NCI-H2196 treated with DMSO at 0.1 percent for 48 hours (cell line): ENCODE measurements at regions not wholly inside any gene's neighbourhood (a gene's known extent, or its start where the extent isn't known, plus 50 kb on each side); places are given as distances from the start of the nearest gene placed in this dataset.
"Not testable (repeated sequence)": the region's sequence is repeated elsewhere in the genome, so short reads cannot be mapped to it uniquely, and the experiment has no call there.

Experiments
- DNase-seq: peaks from one replicate; lab custom pipeline; 2025; ENCODE audit not compliant: unreplicated experiment; lab: John Stamatoyannopoulos, UW

DNA sequence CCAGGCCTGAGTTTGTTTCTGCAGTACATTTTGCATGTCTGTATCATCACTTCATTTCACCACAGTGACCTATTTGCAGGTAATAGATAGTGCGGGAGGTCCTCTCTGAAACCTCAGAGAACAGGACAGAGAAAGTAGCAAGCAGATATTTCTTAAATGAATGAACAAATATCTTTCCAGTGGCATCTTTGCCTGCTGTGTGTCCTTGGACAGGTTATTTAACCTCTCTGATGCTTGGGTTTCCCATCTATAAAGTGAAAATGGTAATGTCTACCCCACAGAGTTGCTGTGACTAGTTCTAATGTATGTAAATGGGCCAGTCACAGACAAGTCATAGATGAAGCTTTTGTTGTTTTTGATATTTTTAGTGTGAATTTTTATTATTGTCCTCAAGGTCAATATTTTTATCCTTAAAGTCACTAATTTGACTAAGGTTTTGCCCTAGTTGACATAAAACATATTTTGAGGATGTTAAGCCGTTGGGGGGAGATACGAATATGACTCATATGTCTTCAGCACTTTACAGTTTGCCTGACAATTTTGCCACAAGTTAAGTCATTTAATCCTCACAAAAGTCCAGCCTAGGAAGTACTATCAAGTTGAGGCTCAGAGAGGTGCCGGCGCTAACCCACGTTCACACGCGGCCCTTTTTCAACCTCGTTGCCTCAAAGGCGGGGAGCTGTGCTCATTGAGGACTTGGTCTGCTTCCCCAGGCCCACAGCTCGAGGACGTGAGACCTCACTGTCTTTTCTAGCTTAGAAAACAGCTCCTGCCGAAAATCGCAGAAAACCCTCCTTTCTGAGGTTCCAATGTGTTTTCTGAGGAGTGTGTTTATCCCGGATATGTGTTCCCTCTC, 126.7 kb upstream of the STX18 start:
- DNase-seq, result no peak

DNA sequence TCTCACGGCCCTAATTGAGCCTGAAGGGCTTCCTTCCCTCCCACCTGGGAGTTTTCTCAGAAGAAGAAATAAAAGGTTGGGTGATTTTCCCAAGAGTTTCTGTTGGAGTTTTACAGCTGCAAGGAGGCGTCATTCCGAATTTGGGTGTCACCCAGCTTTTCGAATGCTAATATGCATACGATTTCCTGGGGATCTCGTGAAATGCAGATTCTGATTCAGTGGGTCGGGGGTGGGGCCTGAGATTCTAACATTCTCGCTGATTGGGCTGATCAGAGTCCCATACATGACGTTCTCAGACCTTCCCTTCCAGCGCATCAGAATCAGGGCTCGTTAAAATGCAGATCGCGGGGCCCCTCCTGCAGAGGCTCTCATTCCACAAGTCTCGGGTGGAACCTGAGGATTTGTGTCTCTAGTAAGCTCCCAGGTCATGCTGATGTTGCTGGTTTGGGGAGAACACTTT, 125.8 kb upstream of the STX18 start:
- no peak for DNase-seq

DNA sequence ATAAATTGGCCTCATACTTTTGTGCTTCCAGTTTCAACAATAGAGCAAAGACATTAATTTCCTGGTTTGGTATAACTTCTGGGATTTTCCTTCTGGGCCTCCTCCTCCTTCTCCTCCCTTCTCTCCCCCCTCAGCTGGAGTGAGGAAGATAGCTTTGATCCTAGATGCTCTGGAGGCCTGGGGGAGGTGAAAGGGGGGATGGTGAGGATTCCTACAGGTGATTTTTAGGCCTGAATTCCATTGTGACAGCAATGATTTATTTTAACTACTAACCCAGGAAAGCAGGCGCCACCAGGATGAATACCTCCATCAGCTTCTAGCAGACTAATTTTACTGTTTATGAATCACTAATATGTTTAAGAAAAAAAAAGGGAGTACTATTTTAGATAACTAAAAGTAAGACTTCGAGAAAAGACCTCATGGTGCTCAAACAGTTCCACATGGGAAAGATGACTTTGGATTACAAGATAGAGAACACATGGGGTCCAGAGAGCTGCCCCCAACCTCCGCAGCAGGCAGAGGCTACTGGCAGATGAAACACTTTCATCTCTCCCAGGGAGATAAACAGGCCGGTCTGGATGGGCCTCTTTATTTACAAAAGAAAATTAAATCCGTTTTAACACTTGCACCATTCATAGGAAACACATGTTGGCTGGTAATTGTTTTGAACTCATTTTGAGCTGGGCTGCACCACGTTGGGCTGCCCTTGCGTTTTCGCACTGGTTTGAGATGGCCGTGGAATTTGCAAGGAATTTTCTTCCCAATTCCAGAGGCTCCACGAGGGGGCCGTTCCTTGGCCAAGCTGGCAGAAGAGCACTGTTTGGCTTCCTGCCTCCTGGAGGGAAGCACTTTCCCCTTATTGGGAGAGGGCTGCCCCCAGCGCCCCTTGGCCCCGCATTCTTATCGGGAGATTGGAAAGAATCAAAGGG, 125.1 kb upstream of the STX18 start:
- no peak for DNase-seq

DNA sequence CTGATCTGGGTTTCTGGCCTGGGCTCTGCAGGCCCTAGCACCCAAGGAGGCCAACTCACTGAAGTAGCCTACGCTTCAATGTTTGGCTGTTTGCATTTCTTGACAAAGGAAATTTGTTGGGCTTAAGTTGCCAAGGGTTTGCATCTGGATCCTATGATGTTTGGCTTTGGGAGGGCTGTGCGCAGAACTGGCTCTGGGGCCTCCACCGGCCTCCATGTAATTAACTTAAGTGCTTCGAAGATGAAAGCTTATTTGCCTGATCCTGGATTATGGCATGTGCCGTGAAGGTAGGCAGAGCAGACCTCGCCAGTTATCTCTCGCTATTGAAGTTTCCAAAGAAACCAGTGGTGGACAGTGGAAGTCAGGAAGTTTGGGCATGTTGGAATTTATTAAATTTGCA, 124.3 kb upstream of the STX18 start:
- no peak for DNase-seq

DNA sequence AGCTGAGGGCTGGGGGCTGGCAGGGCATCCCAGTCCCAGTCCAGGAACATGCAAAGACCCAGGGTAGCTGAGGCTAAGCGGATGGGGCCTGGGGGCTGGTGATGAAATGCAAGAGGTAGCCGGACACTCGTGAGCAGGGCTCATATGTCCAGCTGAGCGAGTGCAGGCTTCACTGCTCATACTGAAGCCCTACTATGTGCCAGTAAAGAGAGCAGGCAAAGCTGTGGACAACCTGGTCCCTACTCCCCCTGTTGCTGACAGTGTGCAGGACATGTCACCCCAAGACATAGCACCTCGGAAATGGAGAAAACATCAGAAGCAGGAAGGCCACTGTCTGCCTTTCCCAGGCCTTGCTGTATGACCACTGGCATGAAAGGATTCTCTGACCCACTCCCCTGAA, 122.4 kb upstream of the STX18 start:
- no peak for DNase-seq

DNA sequence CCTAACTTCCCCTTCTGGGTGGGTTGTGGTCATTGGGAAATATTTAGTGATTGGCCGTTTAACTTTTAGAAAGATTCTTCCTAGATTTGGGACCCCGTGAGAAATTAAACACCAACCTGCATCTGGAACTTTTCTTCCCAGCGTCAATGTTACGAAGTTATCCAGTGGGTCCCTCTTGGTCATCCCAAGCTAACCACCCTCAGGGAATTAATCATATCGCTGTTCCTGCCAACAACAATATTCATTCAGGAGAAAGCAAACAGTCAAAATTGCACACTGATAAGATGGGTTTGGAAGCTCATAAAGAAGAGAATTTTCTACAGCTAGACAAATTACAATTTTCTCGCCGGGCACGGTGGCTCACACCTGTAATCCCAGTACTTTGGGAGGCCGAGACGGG, 121.2 kb upstream of the STX18 start:
- DNase-seq, result no peak

DNA sequence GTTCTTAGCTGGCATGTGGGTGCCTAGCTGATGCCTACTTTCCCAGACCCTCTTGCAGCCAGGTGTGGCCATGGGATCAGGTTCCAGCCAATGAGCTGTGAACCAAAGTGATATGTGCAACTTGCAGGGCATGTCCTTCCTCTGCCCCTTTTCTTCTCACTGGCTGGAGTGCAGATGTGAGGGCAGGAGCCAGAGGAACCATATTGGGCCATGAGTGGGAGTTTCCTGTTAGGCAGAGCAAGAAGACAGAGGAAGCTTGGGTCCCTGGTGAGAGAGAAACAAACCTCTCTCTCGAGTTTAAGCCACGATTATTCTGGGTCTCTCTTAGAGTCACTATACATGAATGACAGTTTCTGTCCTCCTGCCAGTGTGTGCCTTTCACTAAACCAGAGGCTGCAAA, 120.4 kb upstream of the STX18 start:
- DNase-seq, result no peak

DNA sequence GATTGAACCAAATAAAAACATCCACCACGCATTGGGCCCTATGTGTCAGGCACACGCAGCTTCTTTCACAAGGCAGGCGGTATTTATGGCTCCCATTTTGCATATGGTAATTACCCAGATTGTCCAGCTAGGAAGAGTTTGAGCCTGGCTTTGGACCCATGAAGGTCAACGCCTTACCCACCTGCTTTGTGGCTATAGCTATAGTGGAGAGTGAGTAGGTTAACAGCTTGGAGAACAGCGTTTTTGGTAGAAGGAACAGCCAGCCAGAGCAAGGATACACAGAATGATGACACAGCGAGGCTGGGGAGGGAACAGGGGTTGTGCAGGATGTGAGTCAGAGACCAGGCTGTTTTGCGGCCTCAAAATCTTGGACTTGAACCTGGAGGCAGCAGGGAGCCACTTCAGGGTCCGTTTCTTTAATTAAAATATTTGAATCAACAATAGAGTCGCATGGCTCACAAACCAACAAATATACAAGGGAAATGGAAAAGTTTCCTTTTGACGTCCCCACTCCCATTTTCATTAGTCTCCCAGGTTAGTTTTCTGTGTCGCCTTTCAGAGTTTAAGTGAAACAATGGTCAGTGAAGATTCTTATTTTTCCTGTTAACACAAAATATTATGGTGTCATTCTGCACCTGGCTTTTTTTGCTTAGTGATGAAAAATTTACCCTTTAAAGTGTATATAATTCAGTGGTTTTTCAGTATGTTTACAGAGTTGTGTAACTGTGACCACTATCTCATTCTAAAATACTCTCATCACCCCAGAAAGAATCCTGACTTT, 118.2 kb upstream of the STX18 start:
- peak; percentile 6 for DNase-seq

DNA sequence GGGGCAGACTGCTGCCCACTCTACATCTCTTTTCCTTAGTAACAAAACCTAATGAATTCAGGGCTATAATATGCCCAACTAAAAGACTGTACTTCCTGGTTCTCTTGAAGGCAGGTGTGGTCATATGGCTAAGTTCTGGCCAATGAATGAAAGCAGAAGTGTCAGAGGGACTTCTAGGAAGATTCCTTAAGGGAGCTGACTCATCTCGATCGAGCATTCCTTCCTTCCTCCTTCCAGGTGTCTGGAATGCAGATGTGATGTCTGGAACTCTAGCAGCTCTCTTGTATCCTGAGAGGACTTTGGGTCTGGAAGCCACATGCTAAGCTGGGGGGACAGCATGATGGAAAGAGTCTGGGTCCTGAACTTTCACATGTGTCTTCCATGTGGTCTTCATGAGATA, 116.2 kb upstream of the STX18 start:
- no peak for DNase-seq

DNA sequence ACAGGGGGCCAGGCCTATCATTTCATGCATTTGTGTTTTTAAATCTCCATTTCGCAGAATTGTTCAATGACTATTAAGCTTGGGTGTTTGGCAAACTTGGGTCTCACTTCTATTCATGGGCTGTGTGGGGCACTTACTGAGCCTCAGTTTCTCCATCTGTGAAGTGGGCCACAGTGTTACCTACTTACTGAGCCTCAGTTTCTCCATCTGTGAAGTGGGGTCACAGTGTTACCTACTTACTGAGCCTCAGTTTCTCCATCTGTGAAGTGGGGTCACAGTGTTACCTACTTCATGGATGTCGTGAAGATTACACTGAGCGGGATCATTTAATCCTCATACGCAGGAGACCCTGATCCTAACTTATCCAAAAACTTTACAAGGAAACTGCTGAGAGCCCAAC, 115.1 kb upstream of the STX18 start:
- DNase-seq, result no peak

DNA sequence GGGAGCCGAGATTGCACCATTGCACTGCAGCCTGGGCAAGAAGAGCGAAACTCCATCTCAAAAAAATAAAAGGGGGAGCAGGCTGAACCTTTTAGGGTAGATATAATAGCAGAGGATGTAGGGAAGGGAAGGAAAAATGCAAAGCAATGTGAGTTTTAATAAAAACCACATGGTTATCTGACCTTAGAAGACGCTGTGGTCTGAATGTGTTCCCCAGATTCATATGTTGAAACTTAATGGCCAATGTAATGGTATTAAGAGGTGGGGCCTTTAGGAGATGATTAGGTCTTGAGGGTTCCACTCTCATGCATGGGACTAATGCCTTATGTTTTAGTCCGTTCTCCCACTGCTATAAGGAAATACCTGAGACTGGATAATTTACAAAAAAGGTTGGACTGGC, 114.1 kb upstream of the STX18 start:
- DNase-seq, result no peak

DNA sequence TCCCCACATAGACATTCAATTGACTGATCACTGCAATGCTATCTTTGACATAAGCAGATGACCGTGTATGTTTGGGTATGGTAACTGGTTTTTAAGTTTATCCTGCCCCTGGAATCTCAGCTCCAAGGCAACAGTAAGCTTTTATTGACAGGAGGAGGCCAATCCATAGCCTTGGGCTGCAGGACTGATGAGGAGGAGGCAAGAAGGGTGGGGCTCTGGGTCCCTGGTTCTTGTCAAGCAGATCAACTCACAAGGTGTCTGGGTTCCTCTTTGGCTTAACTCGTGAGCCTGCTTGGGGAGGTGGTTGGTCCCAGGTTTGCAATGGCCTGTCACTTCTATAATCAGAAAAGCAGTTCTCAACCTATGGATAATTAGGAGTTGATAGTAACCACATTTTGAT, 113.2 kb upstream of the STX18 start:
- no peak for DNase-seq

DNA sequence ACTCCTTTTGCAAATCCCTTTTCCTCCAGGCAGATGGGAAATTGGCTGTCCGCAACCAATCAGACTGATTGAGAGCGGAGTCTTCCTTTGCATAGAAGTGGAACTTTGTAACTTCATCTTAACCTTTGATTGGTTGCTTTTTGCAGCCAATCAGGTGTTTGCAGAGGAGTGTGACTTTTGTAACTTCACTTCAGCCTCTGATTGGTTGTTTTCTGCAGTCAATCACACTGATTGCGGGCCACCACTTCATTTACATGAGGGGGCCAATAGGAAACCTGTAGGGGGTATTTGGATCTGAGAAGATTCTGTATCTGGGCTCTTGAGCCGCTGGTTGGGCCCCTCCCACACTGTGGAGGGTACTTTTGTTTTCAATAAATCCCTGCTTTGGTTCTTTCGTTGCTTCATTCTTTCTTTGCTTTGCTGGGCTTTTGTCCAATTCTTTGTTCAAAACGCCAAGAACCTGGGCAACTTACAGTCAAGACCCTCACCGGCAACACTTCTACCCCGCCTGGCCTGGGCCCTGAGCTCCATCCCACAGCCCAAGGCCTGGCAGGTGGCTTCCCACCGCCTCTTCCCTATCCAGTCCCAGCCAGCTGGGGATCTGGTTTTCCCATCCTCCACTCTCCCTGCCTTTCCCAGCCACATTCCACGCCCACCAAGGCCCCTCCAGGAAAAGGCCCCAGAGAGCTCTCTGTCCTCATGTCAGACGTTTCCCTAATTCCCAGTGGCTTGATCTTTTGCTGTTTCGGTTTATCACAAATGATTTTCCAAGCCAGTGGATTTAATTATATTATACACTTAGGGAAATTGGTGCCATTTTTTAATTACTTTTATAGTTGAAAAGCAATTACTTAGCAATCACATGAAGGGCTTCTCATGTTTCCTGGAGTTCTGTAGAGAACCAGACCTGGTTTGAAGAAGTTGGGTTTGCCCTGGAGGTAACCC, 110.2 kb upstream of the STX18 start:
- DNase-seq, result no peak

DNA sequence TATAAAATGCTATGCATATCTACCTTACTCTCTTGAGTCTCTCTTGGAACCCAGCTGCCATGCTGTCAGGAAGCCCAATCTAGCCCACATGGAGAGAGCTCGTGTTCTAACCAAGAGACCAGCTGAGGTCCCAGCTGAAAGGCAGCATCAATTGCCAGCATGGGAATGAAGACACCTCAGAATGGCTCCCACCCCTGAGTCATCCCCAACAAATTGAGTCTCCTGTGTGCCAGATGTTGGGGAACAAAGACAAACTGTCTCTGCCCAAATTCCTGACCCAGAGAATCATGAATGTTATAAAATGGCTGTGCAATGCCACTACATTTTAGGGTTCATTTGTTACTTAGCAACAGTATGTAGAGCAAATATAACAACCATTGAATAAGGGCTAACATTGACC, 105.2 kb upstream of the STX18 start:
- DNase-seq, result no peak

DNA sequence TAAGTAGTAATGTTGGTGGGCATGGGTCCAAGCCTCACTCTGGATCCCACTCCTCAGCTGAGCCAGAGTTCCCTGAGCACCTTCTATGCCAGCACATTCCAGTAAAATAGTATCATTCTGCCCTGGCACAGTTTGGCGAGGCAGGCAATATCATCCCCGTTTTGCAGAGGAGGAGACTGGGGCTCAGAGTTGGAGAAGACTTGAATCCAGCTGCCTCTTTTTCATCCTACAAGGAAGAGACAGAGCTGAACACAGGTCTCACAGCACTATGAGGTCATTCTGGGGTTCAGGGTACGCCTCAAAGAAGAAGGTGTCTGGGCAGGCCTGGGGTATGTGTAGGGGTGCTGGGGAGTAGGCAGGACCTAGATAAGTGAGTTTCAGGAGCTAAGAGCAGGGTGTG, 103.9 kb upstream of the STX18 start:
- DNase-seq, result no peak

DNA sequence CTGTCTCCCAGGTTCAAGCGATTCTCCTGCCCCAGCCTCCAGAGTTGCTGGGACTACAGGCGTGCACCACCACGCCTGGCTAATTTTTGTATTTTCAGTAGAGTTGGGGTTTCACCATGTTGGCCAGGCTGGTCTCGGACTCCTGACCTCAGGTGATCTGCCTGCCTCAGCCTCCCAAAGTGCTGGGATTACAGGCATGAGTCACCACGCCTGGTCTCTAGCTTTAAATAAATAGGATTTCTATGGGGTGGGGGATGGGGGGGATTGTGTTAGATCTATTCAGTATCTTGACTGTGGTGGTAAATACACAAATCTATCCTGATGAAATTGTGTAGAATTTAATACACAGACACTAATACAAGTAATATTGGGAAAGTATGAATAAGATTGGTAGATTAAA, 102.4 kb upstream of the STX18 start:
- not testable (repeated sequence) for DNase-seq

DNA sequence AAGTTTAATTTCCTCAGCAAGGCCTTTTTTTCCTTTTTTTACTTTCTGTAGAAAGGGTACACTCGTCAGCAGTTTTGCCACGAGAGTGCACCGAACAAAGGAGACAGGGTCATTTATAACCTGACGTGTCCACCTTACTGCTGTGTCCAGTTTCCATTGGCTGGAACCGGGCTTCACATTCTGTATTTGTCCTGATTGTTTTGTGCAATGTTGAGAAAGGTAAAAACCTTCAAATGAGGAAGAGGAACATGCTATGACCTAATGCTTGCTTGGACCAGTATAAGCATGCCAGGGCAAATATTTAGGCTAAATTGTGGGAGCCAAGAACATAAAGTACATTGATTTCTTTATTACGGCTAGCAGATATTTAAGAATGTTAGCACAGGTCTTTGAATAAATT, 101.9 kb upstream of the STX18 start:
- not testable (repeated sequence) for DNase-seq

DNA sequence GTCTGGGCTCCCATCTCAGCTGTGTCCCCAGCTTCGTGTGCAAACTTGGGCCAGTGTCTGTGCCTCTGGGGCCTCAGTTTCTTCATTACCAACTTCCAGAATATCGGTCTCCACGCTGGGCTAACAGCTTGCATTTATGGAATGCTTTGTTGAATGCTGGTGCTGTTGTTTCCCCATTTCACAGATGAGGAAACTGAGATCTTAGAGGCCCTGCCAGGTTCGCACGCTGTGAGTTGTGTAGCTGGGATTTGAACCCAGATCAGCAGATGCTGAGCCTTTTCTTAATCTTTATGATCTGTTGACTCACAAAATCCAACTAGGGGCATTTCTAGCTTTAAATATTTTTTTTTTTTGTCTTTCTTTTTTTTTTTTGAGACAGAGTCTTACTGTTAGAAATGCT, 101.5 kb upstream of the STX18 start:
- no peak for DNase-seq

DNA sequence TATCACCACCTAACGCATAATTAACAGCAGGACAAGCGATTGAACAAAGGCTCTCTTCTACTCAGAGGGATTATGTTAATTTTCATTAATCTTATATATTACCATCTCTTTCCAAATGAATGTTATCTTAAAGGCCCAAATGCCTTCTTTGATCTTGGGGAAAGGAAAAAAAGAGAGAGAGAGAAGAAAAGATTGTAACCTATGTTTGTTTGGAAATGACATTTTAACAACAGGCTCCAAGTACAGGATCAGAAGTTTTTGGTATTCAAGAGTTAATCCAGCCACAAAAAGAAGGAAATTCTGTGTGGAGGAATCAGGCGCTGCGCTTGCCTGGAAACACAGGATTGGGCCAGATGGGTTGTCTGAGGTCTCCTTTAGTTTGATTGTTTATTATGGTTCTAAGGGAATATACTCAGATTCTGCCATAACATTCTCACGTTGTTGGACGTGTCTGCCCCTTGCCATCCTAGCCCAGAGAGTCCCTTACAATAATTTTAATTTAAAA, 100.7 kb upstream of the STX18 start:
- no peak for DNase-seq
